ENCODE measurements at regions not wholly inside any gene's neighbourhood (a gene's known extent, or its start where the extent isn't known, plus 50 kb on each side); places are given as distances from the start of the nearest gene placed in this dataset.

- H2AFZ ChIP-seq (ENCODE audit: insufficient read depth, low read depth, low read length, poor library complexity, severe bottlenecking), result no peak overlapping the region
- Mint-ChIP-seq H3K36me3 (no peaks in the 10 kb centered on the region), H3K4me1 (no peaks in the 10 kb centered on the region), H3K4me3 (no peak overlapping the region), H3K9me3 (peaks cover 0 to 2% (median 0%) of the 10 kb centered on the region in 7 donors), H3K27me3 (ENCODE audit: low read depth in 3 of 3) (no peaks in the 10 kb centered on the region), H3K27ac (no peak overlapping the region)
- no peaks in the 10 kb centered on the region for H3K27me3 ChIP-seq (ENCODE audit: control insufficient read depth in 2 of 2, insufficient read depth in 2 of 2, low read length in 2 of 2)
- no peak for DNase-seq
- no peaks in the 10 kb centered on the region for H3K9me3 ChIP-seq (replicated peaks in 1 of 2; ENCODE audit: control insufficient read depth in 1 of 2, insufficient read depth in 1 of 2, low read length in 2 of 2)
- H4K20me1 ChIP-seq (ENCODE audit: insufficient read depth, low read length), result no peaks in the 10 kb centered on the region
- intact Hi-C loops (cut with micrococcal nuclease), result no loop called here
- H3K9ac ChIP-seq (ENCODE audit: insufficient read depth, low read length, poor library complexity, severe bottlenecking), result no peak overlapping the region
- H3K79me2 ChIP-seq (ENCODE audit: insufficient read depth, low read length), result no peaks in the 10 kb centered on the region
- no peak overlapping the region for H3K4me2 ChIP-seq (replicated peaks; ENCODE audit: extremely low read depth, low read length, poor library complexity, severe bottlenecking)
- no peak overlapping the region for H3K4me3 ChIP-seq (replicated peaks in 1 of 3; ENCODE audit: low read depth in 2 of 3, low read length in 3 of 3)
- no peak for TF ChIP-seq CTCF (IDR thresholded peaks at IDR 0.05)
- 33% methylated on average over 1 of the region's 2 CpGs for WGBS (ENCODE audit: insufficient coverage)
- H3K36me3 ChIP-seq (replicated peaks in 1 of 2; ENCODE audit: control insufficient read depth in 1 of 2, insufficient read depth in 2 of 2, low read length in 2 of 2), result no peaks in the 10 kb centered on the region
- H3K4me1 ChIP-seq (ENCODE audit: control insufficient read depth in 1 of 2, insufficient read depth in 2 of 2, low read length in 2 of 2), result no peaks in the 10 kb centered on the region
- no peak overlapping the region for H3K27ac ChIP-seq (ENCODE audit: low read depth in 1 of 2, low read length in 2 of 2)
Observed at GRCh38 chr5:86917117-86917579, 299.4 kb downstream of the COX7C start.

- no peak overlapping the region for H3K27ac ChIP-seq (ENCODE audit: low read depth in 1 of 2, low read length in 2 of 2)
- Mint-ChIP-seq H3K9me3 (peaks cover 0 to 2% (median 0%) of the 10 kb centered on the region in 7 donors), H3K27me3 (ENCODE audit: low read depth in 3 of 3) (peaks cover 0 to under 1% (median 0%) of the 10 kb centered on the region in 3 donors), H3K4me1 (no peaks in the 10 kb centered on the region), H3K27ac (no peak overlapping the region), H3K36me3 (no peaks in the 10 kb centered on the region), H3K4me3 (no peak overlapping the region)
- no peak overlapping the region for H2AFZ ChIP-seq (ENCODE audit: insufficient read depth, low read depth, low read length, poor library complexity, severe bottlenecking)
- no peaks in the 10 kb centered on the region for H4K20me1 ChIP-seq (ENCODE audit: insufficient read depth, low read length)
- WGBS (ENCODE audit: insufficient coverage), result no CpG with 5 or more reads among the region's 4 CpGs
- H3K9me3 ChIP-seq (replicated peaks in 1 of 2; ENCODE audit: control insufficient read depth in 1 of 2, insufficient read depth in 1 of 2, low read length in 2 of 2), result no peaks in the 10 kb centered on the region
- H3K4me3 ChIP-seq (replicated peaks in 1 of 3; ENCODE audit: low read depth in 2 of 3, low read length in 3 of 3), result no peak overlapping the region
- no peaks in the 10 kb centered on the region for H3K36me3 ChIP-seq (replicated peaks in 1 of 2; ENCODE audit: control insufficient read depth in 1 of 2, insufficient read depth in 2 of 2, low read length in 2 of 2)
- no peaks in the 10 kb centered on the region for H3K79me2 ChIP-seq (ENCODE audit: insufficient read depth, low read length)
- no peak for TF ChIP-seq CTCF (IDR thresholded peaks at IDR 0.05)
- no peak overlapping the region for H3K9ac ChIP-seq (ENCODE audit: insufficient read depth, low read length, poor library complexity, severe bottlenecking)
- DNase-seq, result no peak
- H3K27me3 ChIP-seq (ENCODE audit: control insufficient read depth in 2 of 2, insufficient read depth in 2 of 2, low read length in 2 of 2), result no peaks in the 10 kb centered on the region
- no peak overlapping the region for H3K4me2 ChIP-seq (replicated peaks; ENCODE audit: extremely low read depth, low read length, poor library complexity, severe bottlenecking)
- intact Hi-C loops (cut with micrococcal nuclease), result no loop called here
- H3K4me1 ChIP-seq (ENCODE audit: control insufficient read depth in 1 of 2, insufficient read depth in 2 of 2, low read length in 2 of 2), result no peaks in the 10 kb centered on the region
Observed at GRCh38 chr5:86918246-86918645, 300.5 kb downstream of the COX7C start.

Data from CD14-positive monocyte (primary cell).